Astrocyte (in vitro differentiated cells and primary cell): ENCODE measurements at regions not wholly inside any gene's neighbourhood (a gene's known extent, or its start where the extent isn't known, plus 50 kb on each side); places are given as distances from the start of the nearest gene placed in this dataset.

Experiments
- DNase-seq: peaks from one replicate; pipeline ENCODE4 v3.0.0-alpha.2; 2010; ENCODE audit warnings: low read depth
- FAIRE-seq: peaks from 2 replicates; lab custom pipeline; 2011; peaks lifted over from hg19 to GRCh38; lab: Jason Lieb, UNC
- H2AFZ ChIP-seq: 2 replicates; pipeline ENCODE4 v1.6.0; 2012; ENCODE audit warnings: low read depth, low read length, inconsistent platforms
- H3K27ac ChIP-seq: 2 replicates; pipeline ENCODE4 v1.5.1; 2011; ENCODE audit warnings: low read depth, low read length, inconsistent platforms
- H3K27me3 ChIP-seq: 2 replicates; pipeline ENCODE4 v1.6.0; 2011; ENCODE audit warnings: low read length, inconsistent platforms; ENCODE audit not compliant: insufficient read depth
- H3K36me3 ChIP-seq: 2 replicates; pipeline ENCODE4 v1.5.1; 2011; ENCODE audit warnings: low read length, inconsistent platforms; ENCODE audit not compliant: insufficient read depth
- H3K4me1 ChIP-seq: 2 replicates; pipeline ENCODE4 v1.5.1; 2011; ENCODE audit warnings: low read length, inconsistent platforms; ENCODE audit not compliant: insufficient read depth
- H3K4me2 ChIP-seq: 2 replicates; pipeline ENCODE4 v1.6.0; 2012; ENCODE audit warnings: low read length, inconsistent platforms
- H3K4me3 ChIP-seq: 2 replicates; pipeline ENCODE4 v1.5.1; 2011; ENCODE audit warnings: low read depth, mild to moderate bottlenecking, low read length, inconsistent platforms; ENCODE audit not compliant: insufficient read depth
- H3K79me2 ChIP-seq: 2 replicates; pipeline ENCODE4 v1.6.0; 2012; ENCODE audit warnings: mild to moderate bottlenecking, low read length, inconsistent platforms; ENCODE audit not compliant: insufficient read depth
- H3K9ac ChIP-seq: 2 replicates; pipeline ENCODE4 v1.6.0; 2012; ENCODE audit warnings: mild to moderate bottlenecking, low read length, inconsistent platforms
- H3K9me3 ChIP-seq: 2 replicates; pipeline ENCODE4 v1.5.1; 2012; ENCODE audit warnings: low read depth, mild to moderate bottlenecking, low read length, inconsistent platforms; ENCODE audit not compliant: insufficient read depth
- H4K20me1 ChIP-seq: 2 replicates; pipeline ENCODE4 v1.6.0; 2012; ENCODE audit warnings: low read length, inconsistent platforms; ENCODE audit not compliant: insufficient read depth
- H3K27ac Mint-ChIP-seq: one replicate; pipeline ENCODE4 v1.8.0; 2021; ENCODE audit warnings: mild to moderate bottlenecking, mixed read lengths; ENCODE audit not compliant: unreplicated experiment
- H3K27me3 Mint-ChIP-seq: one replicate; pipeline ENCODE4 v1.8.0; 2021; ENCODE audit warnings: low read depth, mixed read lengths; ENCODE audit not compliant: unreplicated experiment
- H3K36me3 Mint-ChIP-seq: one replicate; pipeline ENCODE4 v1.8.0; 2021; ENCODE audit warnings: low read depth, mixed read lengths; ENCODE audit not compliant: unreplicated experiment
- H3K4me1 Mint-ChIP-seq: one replicate; pipeline ENCODE4 v1.8.0; 2021; ENCODE audit warnings: low read depth, mixed read lengths; ENCODE audit not compliant: unreplicated experiment
- H3K4me3 Mint-ChIP-seq: one replicate; pipeline ENCODE4 v1.8.0; 2021; ENCODE audit warnings: mild to moderate bottlenecking, moderate library complexity, mixed read lengths; ENCODE audit not compliant: unreplicated experiment
- H3K9me3 Mint-ChIP-seq: one replicate; pipeline ENCODE4 v1.8.0; 2021; ENCODE audit warnings: mild to moderate bottlenecking, mixed read lengths; ENCODE audit not compliant: unreplicated experiment
- EZH2 ChIP-seq: IDR thresholded peaks from 2 replicates; pipeline ENCODE4 v1.6.1; 2012; ENCODE audit warnings: mild to moderate bottlenecking, low read length, inconsistent platforms; ENCODE audit not compliant: insufficient read depth
- TF ChIP-seq, protein P1 (sequence below): IDR thresholded peaks from 2 replicates; pipeline ENCODE4 v1.5.1; 2011; ENCODE audit warnings: low read depth, mild to moderate bottlenecking, inconsistent platforms, low read length, moderate library complexity; ENCODE audit not compliant: insufficient read depth

DNA sequence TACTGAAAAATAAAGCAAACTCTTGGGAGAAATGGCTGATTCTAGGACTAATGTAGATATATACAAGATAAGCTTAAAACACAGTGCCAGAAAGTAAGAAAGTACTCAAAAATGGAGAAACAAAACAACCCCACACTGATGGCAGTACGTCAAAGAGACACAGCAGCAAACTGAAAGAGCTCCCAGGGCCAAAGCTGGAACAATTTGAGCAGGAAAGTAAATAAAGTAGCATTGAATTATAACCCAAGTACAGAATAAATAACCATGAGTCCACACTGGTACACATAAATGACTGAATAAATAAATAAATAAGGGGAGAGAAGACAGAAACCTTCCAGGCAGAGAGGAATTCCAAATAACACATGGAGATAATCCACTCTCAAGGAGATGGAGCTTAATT lies 120.9 kb downstream of the GLUL start:
- H3K9me3 Mint-ChIP-seq = no peaks in the 10 kb centered on the region
- H3K79me2 ChIP-seq = no peaks in the 10 kb centered on the region
- H3K4me2 ChIP-seq = no peak overlapping the region
- H3K9ac ChIP-seq = no peak overlapping the region
- no peak overlapping the region for H2AFZ ChIP-seq
- H3K4me1 Mint-ChIP-seq = no peaks in the 10 kb centered on the region
- H4K20me1 ChIP-seq = no peaks in the 10 kb centered on the region
- DNase-seq (no peak), FAIRE-seq (no peak)
- no peak overlapping the region for H3K27ac Mint-ChIP-seq
- no peaks in the 10 kb centered on the region for H3K36me3 ChIP-seq
- no peaks in the 10 kb centered on the region for H3K36me3 Mint-ChIP-seq
- no peak overlapping the region for H3K4me3 Mint-ChIP-seq
- no peaks in the 10 kb centered on the region for H3K4me1 ChIP-seq
- no peak overlapping the region for H3K4me3 ChIP-seq
- peaks cover 20% of the 10 kb centered on the region for H3K27me3 Mint-ChIP-seq
- no peak overlapping the region for H3K27ac ChIP-seq
- H3K27me3 ChIP-seq = no peaks in the 10 kb centered on the region
- no peaks in the 10 kb centered on the region for H3K9me3 ChIP-seq
- TF ChIP-seq, protein P1, sequence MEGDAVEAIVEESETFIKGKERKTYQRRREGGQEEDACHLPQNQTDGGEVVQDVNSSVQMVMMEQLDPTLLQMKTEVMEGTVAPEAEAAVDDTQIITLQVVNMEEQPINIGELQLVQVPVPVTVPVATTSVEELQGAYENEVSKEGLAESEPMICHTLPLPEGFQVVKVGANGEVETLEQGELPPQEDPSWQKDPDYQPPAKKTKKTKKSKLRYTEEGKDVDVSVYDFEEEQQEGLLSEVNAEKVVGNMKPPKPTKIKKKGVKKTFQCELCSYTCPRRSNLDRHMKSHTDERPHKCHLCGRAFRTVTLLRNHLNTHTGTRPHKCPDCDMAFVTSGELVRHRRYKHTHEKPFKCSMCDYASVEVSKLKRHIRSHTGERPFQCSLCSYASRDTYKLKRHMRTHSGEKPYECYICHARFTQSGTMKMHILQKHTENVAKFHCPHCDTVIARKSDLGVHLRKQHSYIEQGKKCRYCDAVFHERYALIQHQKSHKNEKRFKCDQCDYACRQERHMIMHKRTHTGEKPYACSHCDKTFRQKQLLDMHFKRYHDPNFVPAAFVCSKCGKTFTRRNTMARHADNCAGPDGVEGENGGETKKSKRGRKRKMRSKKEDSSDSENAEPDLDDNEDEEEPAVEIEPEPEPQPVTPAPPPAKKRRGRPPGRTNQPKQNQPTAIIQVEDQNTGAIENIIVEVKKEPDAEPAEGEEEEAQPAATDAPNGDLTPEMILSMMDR = no peak
- TF ChIP-seq EZH2 = no peak

DNA sequence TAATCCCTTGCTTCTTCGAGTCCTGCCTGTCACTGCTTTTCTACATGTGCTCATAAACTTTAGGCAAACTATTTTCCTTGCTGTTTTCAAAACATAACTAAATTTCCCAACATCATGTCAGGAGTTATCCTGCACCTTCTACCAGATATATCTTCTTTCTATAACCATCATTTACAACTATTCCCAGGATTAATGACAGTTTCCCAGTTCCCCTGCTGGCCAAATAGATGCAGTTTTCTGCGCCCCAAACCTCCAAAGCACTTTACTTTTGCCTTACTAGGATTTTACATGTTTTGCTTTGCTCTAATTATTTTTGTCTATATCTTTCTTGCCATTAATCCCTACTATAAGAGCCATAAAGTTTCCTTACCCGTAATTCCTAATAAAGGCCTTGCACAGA lies 122.5 kb downstream of the GLUL start:
- Histone ChIP-seq H3K36me3 (no peaks in the 10 kb centered on the region), H3K79me2 (no peaks in the 10 kb centered on the region), H3K4me3 (no peak overlapping the region), H2AFZ (no peak overlapping the region), H3K4me1 (no peaks in the 10 kb centered on the region), H3K4me2 (no peak overlapping the region), H3K27me3 (no peaks in the 10 kb centered on the region), H3K9me3 (no peaks in the 10 kb centered on the region), H3K9ac (no peak overlapping the region), H3K27ac (no peak overlapping the region), H4K20me1 (no peaks in the 10 kb centered on the region)
- H3K4me3 Mint-ChIP-seq = no peak overlapping the region
- DNase-seq (no peak), FAIRE-seq (no peak)
- no peak overlapping the region for H3K27ac Mint-ChIP-seq
- H3K36me3 Mint-ChIP-seq = no peaks in the 10 kb centered on the region
- no peaks in the 10 kb centered on the region for H3K9me3 Mint-ChIP-seq
- peaks cover 20% of the 10 kb centered on the region for H3K27me3 Mint-ChIP-seq
- H3K4me1 Mint-ChIP-seq = no peaks in the 10 kb centered on the region
- TF ChIP-seq, protein P1 = no peak
- TF ChIP-seq EZH2 = no peak

DNA sequence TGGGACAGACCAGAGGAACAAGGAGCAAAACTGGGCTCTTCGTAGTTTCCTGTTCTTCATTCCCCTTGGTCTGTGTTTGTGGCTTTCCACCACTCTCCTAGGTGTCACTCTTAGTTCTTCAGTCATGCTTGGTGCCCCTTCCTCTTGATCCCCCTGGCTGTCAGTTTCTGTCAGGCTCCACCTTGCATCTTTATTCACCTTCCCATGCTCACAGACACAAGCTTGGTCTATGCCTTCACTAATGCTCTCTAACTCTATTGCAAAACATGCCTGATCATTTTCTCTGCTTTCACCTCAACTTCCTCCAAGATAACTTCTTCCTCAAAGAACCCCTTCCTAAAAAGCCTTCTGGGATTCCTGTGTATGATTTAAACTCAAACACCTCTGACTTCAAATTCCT lies 122.9 kb downstream of the GLUL start:
- Histone ChIP-seq H2AFZ (no peak overlapping the region), H3K9me3 (no peaks in the 10 kb centered on the region), H3K4me3 (no peak overlapping the region), H3K27me3 (no peaks in the 10 kb centered on the region), H3K27ac (no peak overlapping the region), H3K4me1 (no peaks in the 10 kb centered on the region), H4K20me1 (no peaks in the 10 kb centered on the region), H3K36me3 (no peaks in the 10 kb centered on the region), H3K9ac (no peak overlapping the region), H3K79me2 (no peaks in the 10 kb centered on the region), H3K4me2 (no peak overlapping the region)
- Mint-ChIP-seq H3K27ac (no peak overlapping the region), H3K27me3 (peaks cover 20% of the 10 kb centered on the region), H3K4me1 (no peaks in the 10 kb centered on the region), H3K4me3 (no peak overlapping the region), H3K9me3 (no peaks in the 10 kb centered on the region), H3K36me3 (no peaks in the 10 kb centered on the region)
- FAIRE-seq (no peak), DNase-seq (no peak)
- TF ChIP-seq, protein P1 = no peak
- no peak for TF ChIP-seq EZH2
